Endothelial cell of umbilical vein (primary cell): ENCODE measurements at regions not wholly inside any gene's neighbourhood (a gene's known extent, or its start where the extent isn't known, plus 50 kb on each side); places are given as distances from the start of the nearest gene placed in this dataset.

ENCODE experiments used
- BruUV-seq: library from RNA; stranded (reverse); fragments of 400-500 nt; replicated peaks from 2 replicates; lab custom pipeline; 2021; lab: Mats Ljungman, UMichigan
- CTCF ChIA-PET: fragments of 300-600, 350-600 bp; sonication (Branson Sonifier 250); formaldehyde crosslinking; loops from one replicate; lab custom pipeline; 2021; ENCODE audit warnings: antibody characterized with exemption, inconsistent platforms; lab: Charles Lee
- POLR2A ChIA-PET: fragments of 300-600, 350-600 bp; sonication (Branson Sonifier 250); formaldehyde crosslinking; loops from one replicate; lab custom pipeline; 2021; ENCODE audit warnings: antibody characterized with exemption, inconsistent platforms; lab: Charles Lee
- DNase-seq: peaks from one replicate; pipeline ENCODE4 v3.0.0-alpha.2; 2011; ENCODE audit warnings: low read depth, low spot score
- FAIRE-seq: peaks from 2 replicates; lab custom pipeline; 2011; peaks lifted over from hg19 to GRCh38; lab: Jason Lieb, UNC
- H2AFZ ChIP-seq: 2 replicates; pipeline ENCODE4 v1.6.0; 2012; ENCODE audit warnings: low read depth, low read length, control low read depth, inconsistent platforms
- H3K27ac ChIP-seq: 2 replicates; pipeline ENCODE4 v1.5.1; 2011; ENCODE audit warnings: low read depth, mild to moderate bottlenecking, control low read depth, low read length, moderate library complexity; ENCODE audit not compliant: insufficient read depth
- H3K27me3 ChIP-seq, 2 experiments: 2 replicates each; pipeline versions ENCODE4 v1.6.0 to v1.6.1; 2011; ENCODE audit warnings: low read length in 2 of 2, mixed read lengths in 1 of 2; ENCODE audit not compliant: control insufficient read depth in 2 of 2, insufficient read depth in 2 of 2
- H3K36me3 ChIP-seq, 2 experiments: 2 replicates in 1 of 2; 3 replicates in 1 of 2; pipeline ENCODE4 v1.5.1; 2011; ENCODE audit warnings: low read length in 2 of 2, mild to moderate bottlenecking in 1 of 2, moderate library complexity in 1 of 2; ENCODE audit not compliant: control insufficient read depth in 2 of 2, insufficient read depth in 2 of 2; ENCODE audit errors: extremely low read depth in 1 of 2
- H3K4me1 ChIP-seq: 3 replicates; pipeline ENCODE4 v1.5.1; 2011; ENCODE audit warnings: mild to moderate bottlenecking, low read length; ENCODE audit not compliant: control insufficient read depth, insufficient read depth; ENCODE audit errors: extremely low read depth
- H3K4me2 ChIP-seq: 2 replicates; pipeline ENCODE4 v1.6.1; 2011; ENCODE audit warnings: low read length, control low read depth, mixed read lengths; ENCODE audit not compliant: insufficient read depth
- H3K4me3 ChIP-seq, 3 experiments: fragments of 200-600 bp in 1 of 3; sonication (generic), shearing (Covaris generic) in 1 of 3; replicated peaks in 1 of 3; 2 replicates each; pipeline ENCODE4 v1.5.1; 2011 to 2016; ENCODE audit warnings: control low read depth in 3 of 3, low read length in 3 of 3, mild to moderate bottlenecking in 2 of 3, inconsistent platforms in 1 of 3, low read depth in 1 of 3, moderate library complexity in 1 of 3; ENCODE audit not compliant: insufficient read depth in 1 of 3
- H3K79me2 ChIP-seq: 2 replicates; pipeline ENCODE4 v1.6.0; 2012; ENCODE audit warnings: low read length, inconsistent platforms; ENCODE audit not compliant: control insufficient read depth, insufficient read depth
- H3K9ac ChIP-seq: replicated peaks from 2 replicates; pipeline ENCODE3; 2011; ENCODE audit warnings: low read length, control low read depth; ENCODE audit not compliant: insufficient read depth; ENCODE audit errors: extremely low read depth
- H3K9me1 ChIP-seq: replicated peaks from 3 replicates; pipeline ENCODE4 v1.6.0; 2011; ENCODE audit warnings: mild to moderate bottlenecking, low read length; ENCODE audit not compliant: control insufficient read depth, insufficient read depth; ENCODE audit errors: extremely low read depth
- H3K9me3 ChIP-seq: replicated peaks from 2 replicates; pipeline ENCODE4 v1.5.1; 2012; ENCODE audit warnings: low read length, inconsistent platforms; ENCODE audit not compliant: control insufficient read depth, insufficient read depth
- H4K20me1 ChIP-seq: replicated peaks from 2 replicates; pipeline ENCODE3; 2011; ENCODE audit warnings: mild to moderate bottlenecking, low read length; ENCODE audit not compliant: control insufficient read depth, insufficient read depth; ENCODE audit errors: extremely low read depth
- EZH2 ChIP-seq: IDR thresholded peaks from 2 replicates; pipeline ENCODE4 v1.6.1; 2012; ENCODE audit warnings: borderline replicate concordance, low read depth, mild to moderate bottlenecking, moderate library complexity, low read length, inconsistent platforms; ENCODE audit not compliant: severe bottlenecking
- FOS ChIP-seq: IDR thresholded peaks from 2 replicates; pipeline ENCODE4 v1.6.1; 2011; ENCODE audit warnings: mild to moderate bottlenecking, low read length, moderate library complexity, borderline replicate concordance; ENCODE audit not compliant: insufficient read depth
- GATA2 ChIP-seq: IDR thresholded peaks from 2 replicates; pipeline ENCODE4 v1.7.0; 2011; ENCODE audit warnings: low read depth, mild to moderate bottlenecking, moderate library complexity, mixed read lengths, low read length; ENCODE audit not compliant: insufficient read length, insufficient read depth
- JUN ChIP-seq: IDR thresholded peaks from 2 replicates; pipeline ENCODE4 v1.6.1; 2011; ENCODE audit warnings: borderline replicate concordance, low read depth; ENCODE audit not compliant: insufficient read length, insufficient read depth
- POLR2A ChIP-seq: IDR thresholded peaks from 2 replicates; pipeline ENCODE4 v1.6.1; 2012; ENCODE audit warnings: low read depth, mild to moderate bottlenecking, control low read depth, low read length
- POLR2AphosphoS5 ChIP-seq: IDR thresholded peaks from 2 replicates; pipeline ENCODE4 v1.6.1; 2012; ENCODE audit warnings: low read depth, mild to moderate bottlenecking, control low read depth, low read length, moderate library complexity; ENCODE audit not compliant: insufficient read depth
- dilution Hi-C: fragments of 300-500 bp; cut with MboI; formaldehyde crosslinking; loops from one replicate; pipeline ENCODE4 v1.15.0; 2019; ENCODE audit warnings: low sequenced_read_pairs; ENCODE audit not compliant: extremely low pct_ligation_motif_present
- intact Hi-C: fragments of 100-400 bp; cut with micrococcal nuclease; formaldehyde crosslinking; loops from one replicate; pipeline ENCODE4 v1.10.0; 2022
- TF ChIP-seq, protein P1 (sequence below): IDR thresholded peaks from 2 replicates; pipeline ENCODE4 v1.6.1; 2011; ENCODE audit not compliant: insufficient read depth, insufficient read length
- TF ChIP-seq, protein P2 (sequence below), 2 donors: IDR thresholded peaks; 1 replicate in 1 of 2; 2 replicates in 1 of 2; pipeline ENCODE4 v1.5.1; 2011; ENCODE audit warnings: low read length in 2 of 2, mild to moderate bottlenecking in 2 of 2, moderate library complexity in 2 of 2, control low read depth in 1 of 2, inconsistent platforms in 1 of 2, low read depth in 1 of 2; ENCODE audit not compliant: insufficient read depth in 1 of 2; ENCODE audit errors: extremely low read depth in 1 of 2

DNA sequence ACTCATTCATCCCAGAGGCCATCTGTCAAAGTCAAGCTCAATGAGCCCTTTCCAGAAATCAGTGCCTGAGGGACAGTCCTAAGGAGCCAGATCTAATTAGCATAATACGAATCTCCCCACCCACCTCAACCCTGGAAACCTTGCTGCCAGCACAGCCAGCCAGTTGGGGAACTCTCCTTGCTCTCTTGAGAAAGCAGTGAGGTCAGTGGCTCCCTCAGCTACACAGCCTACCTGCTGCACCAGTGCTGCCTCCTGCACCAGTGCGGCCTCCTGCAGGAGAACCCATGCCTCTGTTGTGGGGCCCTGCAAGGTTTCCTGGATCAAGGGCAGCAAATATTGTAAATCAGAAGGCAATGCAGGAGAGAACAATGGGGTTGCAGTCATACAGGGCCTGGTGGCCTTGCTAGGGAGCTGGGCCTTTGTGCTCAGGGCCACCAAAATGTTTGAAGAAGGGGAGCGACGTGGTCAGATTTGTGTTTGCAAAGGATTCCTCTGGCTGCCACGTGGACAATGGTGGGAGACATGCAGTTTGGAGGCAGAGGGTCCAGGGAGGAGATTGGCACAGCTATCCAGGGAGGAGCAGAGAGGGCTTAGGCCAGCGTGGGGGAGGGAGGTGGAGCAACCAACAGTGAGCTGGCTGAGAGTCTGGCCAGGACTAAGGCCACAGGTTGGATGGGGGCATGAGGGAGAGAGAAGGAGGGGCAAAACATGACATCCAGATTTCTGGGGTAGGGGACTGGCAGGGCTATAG, 124.3 kb upstream of the MAMLD1 start:
- H3K27me3 ChIP-seq: no peaks in the 10 kb centered on the region
- DNase-seq (no peak), FAIRE-seq (no peak)
- no peaks in the 10 kb centered on the region for H3K9me3 ChIP-seq
- H3K9ac ChIP-seq: no peak overlapping the region
- no peaks in the 10 kb centered on the region for H3K4me1 ChIP-seq
- no peak overlapping the region for H2AFZ ChIP-seq
- no peak for TF ChIP-seq GATA2
- TF ChIP-seq, protein P1, sequence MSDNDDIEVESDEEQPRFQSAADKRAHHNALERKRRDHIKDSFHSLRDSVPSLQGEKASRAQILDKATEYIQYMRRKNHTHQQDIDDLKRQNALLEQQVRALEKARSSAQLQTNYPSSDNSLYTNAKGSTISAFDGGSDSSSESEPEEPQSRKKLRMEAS: no peak
- H3K9me1 ChIP-seq: no peaks in the 10 kb centered on the region
- intact Hi-C loops: no loop called here
- ChIA-PET CTCF (no interaction called here), POLR2A (no interaction called here)
- H3K27ac ChIP-seq: no peak overlapping the region
- no peak overlapping the region for H3K4me2 ChIP-seq
- dilution Hi-C loops: no loop called here
- no peaks in the 10 kb centered on the region for H3K36me3 ChIP-seq
- H3K4me3 ChIP-seq: no peak overlapping the region
- H4K20me1 ChIP-seq: no peaks in the 10 kb centered on the region
- no TSS peak for BruUV-seq
- no peaks in the 10 kb centered on the region for H3K79me2 ChIP-seq

DNA sequence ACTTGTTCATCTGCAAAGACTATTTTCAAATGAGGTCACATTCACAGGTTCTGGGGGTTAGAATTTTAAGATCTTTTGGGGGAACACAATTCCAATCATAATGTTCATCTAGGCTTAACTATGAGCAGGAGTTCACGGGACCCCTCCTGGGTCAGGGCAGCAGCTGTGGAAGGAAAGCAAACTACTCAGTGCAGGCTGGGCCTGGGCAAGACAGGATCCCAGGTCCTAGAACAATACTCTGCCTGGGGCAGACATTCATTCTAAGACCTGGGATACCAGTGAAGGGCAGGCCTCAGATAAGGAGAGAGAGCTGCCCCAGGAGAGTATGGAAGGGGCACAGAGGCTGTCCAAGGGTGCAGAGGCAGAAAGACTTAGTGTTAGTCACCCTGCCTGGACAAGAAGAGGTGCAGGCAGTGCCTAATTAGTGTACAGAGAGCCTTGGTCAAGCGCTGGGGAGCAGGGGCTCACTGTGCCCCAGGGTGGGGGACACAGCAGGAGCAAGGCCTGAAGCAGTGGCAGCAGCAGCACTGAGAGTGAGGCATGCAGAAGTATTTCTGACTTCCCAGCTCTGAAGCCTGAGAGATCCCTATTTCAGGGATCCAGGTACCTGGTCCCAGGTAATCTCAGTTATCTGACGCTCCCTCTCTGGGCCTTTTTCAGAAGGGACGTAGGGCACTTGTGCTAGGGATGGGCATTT, 123.0 kb upstream of the MAMLD1 start:
- H3K27me3 ChIP-seq: no peaks in the 10 kb centered on the region
- H2AFZ ChIP-seq: no peak overlapping the region
- FAIRE-seq (no peak), DNase-seq (no peak)
- no peaks in the 10 kb centered on the region for H4K20me1 ChIP-seq
- no TSS peak for BruUV-seq
- no peak overlapping the region for H3K4me3 ChIP-seq
- TF ChIP-seq FOS (no peak), POLR2A (no peak), POLR2AphosphoS5 (no peak), EZH2 (no peak), JUN (no peak)
- TF ChIP-seq, protein P1: no peak
- TF ChIP-seq, protein P2, sequence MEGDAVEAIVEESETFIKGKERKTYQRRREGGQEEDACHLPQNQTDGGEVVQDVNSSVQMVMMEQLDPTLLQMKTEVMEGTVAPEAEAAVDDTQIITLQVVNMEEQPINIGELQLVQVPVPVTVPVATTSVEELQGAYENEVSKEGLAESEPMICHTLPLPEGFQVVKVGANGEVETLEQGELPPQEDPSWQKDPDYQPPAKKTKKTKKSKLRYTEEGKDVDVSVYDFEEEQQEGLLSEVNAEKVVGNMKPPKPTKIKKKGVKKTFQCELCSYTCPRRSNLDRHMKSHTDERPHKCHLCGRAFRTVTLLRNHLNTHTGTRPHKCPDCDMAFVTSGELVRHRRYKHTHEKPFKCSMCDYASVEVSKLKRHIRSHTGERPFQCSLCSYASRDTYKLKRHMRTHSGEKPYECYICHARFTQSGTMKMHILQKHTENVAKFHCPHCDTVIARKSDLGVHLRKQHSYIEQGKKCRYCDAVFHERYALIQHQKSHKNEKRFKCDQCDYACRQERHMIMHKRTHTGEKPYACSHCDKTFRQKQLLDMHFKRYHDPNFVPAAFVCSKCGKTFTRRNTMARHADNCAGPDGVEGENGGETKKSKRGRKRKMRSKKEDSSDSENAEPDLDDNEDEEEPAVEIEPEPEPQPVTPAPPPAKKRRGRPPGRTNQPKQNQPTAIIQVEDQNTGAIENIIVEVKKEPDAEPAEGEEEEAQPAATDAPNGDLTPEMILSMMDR (IDR thresholded peaks at IDR 0.05; ENCODE audit: extremely low read depth in 1 of 2, insufficient read depth in 1 of 2, low read depth in 1 of 2, low read length in 2 of 2): no peak
- no peaks in the 10 kb centered on the region for H3K79me2 ChIP-seq
- CTCF ChIA-PET: no interaction called here
- no peak overlapping the region for H3K4me2 ChIP-seq
- POLR2A ChIA-PET: no interaction called here
- no peaks in the 10 kb centered on the region for H3K9me1 ChIP-seq
- no peaks in the 10 kb centered on the region for H3K36me3 ChIP-seq
- intact Hi-C loops: no loop called here
- H3K4me1 ChIP-seq: no peaks in the 10 kb centered on the region
- dilution Hi-C loops: no loop called here
- H3K9me3 ChIP-seq: no peaks in the 10 kb centered on the region
- H3K9ac ChIP-seq: no peak overlapping the region
- no peak overlapping the region for H3K27ac ChIP-seq
